SKM-1 treated with dmso at 0.1 percent for 144 hours (cell line): ENCODE measurements at regions not wholly inside any gene's neighbourhood (a gene's known extent, or its start where the extent isn't known, plus 50 kb on each side); places are given as distances from the start of the nearest gene placed in this dataset.
"Not testable (repeated sequence)": the region's sequence is repeated elsewhere in the genome, so short reads cannot be mapped to it uniquely, and the experiment has no call there.

Experiments used
- DNase-seq: peaks from one replicate; lab custom pipeline; 2025; ENCODE audit not compliant: unreplicated experiment; lab: John Stamatoyannopoulos, UW

DNA sequence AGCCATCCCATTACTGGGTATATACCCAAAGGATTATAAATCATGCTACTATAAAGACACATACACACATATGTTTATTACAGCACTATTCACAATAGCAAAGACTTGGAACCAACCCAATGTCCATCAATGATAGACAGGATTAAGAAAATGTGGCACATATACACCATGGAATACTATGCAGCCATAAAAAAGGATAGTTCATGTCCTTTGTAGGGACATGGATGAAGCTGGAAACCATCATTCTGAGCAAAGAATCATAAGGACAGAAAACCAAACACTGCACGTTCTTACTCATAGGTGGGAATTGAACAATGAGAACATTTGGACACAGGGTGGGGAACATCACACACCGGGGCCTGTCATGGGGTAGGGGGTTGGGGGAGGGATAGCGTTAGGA lies 60.3 kb upstream of the NMU start:
- DNase-seq: not testable (repeated sequence)

DNA sequence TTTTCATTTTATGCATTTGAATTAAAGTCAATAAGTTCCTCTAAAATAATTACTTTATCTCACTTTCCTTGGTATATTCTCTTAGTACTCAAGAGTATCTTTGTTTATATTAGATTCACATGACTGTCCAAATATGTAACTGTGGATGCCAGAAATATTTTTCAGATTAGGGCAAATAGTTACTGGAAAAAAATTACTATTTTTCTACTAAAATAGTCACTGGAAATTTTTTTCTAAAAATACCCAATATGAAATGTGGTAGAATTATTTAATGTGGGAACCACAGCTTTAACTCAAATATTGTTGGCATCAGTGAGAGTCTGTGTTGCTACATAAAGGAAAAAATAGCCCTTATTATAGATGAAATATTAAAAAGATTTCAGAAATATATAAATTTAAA lies 70.4 kb upstream of the NMU start:
- no peak for DNase-seq

DNA sequence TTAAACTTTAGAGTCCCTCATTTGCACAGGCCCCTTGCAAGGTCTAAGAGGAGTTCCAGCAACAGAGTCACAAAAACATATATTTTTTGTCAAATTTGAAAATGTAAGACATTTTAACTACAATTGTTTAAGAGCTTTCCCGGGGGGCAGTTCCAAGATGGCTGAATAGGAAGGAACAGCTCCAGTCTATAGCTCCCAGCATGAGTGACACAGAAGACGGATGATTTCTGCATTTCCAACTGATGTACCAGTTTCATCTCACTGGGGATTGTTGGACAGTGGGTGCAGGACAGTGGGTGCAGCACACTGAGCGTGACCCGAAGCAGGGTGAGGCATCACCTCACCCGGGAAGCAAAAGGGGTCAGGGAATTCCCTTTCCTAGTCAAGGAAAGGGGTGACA lies 71.4 kb upstream of the NMU start:
- DNase-seq: no peak

DNA sequence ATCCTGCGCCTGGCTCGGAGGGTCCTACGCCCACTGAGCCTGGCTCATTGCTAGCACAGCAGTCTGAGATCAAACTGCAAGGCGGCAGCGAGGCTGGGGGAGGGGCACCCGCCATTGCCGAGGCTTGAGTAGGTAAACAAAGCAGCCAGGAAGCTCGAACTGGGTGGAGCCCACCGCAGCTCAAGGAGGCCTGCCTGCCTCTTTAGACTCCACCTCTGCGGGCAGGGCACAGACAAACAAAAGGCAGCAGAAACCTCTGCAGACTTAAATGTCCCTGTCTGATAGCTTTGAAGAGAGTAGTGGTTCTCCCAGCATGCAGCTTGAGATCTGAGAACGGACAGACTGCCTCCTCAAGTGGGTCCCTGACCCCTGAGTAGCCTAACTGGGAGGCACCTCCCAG lies 71.9 kb upstream of the NMU start:
- not testable (repeated sequence) for DNase-seq

DNA sequence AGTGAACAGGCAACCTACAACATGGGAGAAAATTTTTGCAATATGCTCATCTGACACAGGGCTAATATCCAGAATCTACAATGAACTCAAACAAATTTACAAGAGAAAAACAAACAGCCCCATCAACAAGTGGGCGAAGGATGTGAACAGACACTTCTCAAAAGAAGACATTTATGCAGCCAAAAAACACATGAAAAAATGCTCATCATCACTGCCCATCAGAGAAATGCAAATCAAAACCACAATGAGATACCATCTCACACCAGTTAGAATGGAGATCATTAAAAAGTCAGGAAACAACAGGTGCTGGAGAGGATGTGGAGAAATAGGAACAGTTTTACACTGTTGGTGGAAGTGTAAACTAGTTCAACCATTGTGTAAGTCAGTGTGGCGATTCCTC lies 76.7 kb upstream of the NMU start:
- DNase-seq: not testable (repeated sequence)

DNA sequence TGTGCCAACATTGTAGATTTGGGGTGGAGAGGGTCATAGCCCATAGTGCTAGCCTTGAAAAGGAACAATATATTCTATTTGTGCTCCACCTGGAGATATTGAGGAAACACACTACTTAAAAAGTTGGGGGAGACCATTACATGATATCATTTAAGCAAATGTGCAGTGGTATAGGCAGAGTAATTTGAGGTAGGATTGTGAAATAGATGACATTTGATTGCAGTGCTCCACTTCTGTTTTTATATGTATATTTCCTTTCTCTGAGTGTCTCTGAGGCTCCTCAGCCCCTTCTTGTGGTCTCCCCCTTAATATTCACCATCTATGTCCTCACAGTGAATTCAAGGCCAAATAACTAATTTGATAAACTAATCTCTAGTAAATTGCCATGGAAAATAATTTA lies 85.6 kb upstream of the NMU start:
- DNase-seq: peak; percentile 8

DNA sequence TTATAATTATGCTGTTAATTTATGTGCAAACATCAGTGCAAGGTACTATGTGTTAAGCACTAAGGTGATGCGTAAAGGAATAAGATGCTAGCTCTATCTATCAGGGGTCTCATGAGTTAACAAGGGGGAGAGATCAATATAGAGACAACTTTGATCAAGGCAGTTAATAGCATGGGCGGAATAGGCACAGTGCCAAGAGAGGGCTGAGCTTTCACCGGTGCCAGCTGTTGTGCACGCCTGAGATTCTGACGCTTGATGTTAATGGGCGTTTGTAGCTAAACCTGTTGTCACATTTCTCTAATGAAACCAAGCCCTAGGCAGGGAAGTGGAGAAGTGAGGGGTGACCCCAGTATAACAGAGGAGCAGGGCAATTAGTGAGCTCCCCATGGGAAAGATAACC lies 86.0 kb upstream of the NMU start:
- no peak for DNase-seq

DNA sequence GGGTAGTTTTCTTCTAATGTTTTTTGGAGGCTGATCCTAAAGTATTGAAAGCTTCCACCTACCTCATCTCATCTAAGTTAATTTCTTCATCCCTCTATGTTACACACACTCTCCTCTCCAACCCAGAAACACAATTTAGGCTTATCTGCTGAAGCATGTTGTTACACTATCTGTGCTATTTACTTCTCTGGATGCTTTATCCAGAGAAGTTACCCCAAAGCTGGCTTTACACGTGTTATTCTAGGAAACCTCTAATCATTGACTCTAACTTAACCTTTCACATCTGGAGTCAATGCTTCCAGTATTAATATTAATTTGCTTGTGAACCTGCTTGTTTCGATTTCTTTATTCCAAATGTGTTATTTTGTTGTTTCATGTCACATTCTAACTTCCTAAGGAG lies 87.3 kb upstream of the NMU start:
- DNase-seq: no peak

DNA sequence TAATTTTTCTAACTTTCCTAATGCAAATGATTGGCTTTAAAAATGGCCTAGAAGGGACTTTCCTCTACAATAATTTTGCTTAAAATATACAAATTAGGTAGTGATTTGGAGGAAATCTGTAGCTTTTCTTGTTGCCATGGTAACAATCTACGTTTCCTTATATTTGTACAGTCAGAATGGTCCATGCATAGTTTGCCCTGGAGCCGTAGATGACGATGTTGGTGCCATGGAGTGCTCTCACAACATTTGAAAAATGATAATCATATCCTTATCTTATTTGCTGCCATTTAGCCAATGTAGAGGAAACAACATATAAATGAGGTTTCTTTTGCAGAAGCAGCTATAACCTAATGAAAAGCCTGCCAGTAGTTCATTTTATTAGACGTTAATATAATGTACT lies 89.0 kb upstream of the NMU start:
- no peak for DNase-seq

DNA sequence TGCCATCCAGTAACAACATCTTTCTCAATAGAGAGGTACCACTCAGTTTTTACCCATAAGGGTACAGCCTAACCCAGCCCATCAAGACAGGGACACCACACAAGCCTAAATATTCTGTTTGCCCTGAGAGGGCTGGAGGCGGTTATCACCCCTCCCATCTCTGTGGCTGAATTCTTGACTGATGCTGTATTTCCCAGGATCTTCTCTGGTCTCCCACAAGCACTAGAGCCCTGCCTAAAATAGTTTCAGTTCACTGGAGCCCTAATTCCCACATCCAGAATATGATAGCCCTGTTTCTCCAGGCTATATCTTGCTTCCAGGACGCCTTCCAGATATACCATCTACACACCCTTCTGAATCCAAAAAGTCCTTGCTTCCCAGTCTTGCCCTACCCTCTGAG lies 91.6 kb upstream of the NMU start:
- DNase-seq: no peak

DNA sequence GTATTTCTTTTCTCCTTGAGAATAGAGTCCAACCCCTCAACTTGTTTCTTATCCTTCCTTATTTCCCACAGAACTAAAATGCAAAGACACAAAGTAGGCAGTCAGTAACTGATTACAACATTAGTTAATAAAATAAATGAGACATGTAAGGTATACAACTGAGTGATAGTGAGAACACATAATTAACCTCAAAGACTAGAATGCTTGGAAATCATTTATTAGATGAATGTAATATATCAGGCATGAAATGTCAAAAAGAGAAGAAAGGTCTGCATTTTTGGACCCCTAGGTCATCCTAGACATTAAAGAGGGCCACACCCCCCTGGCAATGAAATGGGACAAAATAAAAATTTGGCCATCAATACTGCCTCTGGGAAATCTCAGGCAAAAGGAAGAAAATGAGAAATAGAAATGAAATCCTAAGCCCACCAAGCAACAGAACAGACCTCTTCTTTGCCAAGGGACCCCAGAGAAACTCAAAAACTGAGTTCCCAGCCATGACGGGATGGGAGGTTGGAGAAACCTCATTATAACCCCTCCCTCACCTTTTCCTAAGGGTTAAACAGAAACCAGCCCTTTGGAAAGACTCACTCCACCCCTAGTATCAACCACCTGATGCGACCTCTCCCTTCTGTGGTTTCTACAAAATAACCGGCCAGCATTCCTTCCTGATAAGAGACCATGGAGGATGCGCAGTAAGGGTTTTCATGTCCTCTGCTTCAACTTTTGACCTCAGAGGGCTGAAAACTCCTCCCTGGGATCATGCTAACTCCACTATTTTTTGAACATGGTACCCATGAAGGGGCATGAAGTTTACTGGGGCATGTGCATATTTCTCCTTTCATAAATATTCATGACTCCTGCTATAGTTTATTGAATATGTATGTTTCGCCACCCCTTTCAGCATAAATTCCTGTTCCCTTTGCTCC lies 90.0 kb upstream of the EXOC1L start:
- DNase-seq: no peak

DNA sequence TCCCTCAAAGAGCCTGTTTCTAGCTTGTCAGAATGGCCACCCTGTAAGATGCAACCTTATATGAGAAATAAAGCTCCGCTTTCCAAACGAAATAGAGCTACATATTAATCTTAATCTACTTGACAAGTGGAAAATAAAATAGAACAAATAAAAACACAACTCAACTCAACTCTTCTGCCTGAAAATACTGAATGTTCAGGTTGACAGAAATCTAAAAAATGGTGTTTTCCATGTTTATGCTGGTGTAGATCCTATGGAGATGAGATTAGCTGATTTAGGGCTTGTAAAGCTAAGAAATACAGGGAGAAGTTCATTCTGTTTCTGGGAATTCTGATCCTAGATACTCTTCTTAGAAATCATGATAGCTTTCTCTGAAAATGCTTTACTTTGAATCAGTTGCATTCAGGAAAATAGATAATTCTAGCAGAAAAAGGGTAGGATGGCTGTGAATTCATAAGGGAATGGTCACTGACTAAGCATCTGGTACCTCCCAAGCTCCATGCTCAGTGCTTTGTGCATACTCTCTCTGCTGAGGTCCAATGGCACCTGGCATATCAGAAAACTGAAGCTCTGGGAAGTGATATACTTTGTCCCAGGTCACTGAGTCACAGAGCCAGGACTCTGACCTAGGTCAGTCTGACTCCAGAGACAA lies 89.2 kb upstream of the EXOC1L start:
- no peak for DNase-seq

DNA sequence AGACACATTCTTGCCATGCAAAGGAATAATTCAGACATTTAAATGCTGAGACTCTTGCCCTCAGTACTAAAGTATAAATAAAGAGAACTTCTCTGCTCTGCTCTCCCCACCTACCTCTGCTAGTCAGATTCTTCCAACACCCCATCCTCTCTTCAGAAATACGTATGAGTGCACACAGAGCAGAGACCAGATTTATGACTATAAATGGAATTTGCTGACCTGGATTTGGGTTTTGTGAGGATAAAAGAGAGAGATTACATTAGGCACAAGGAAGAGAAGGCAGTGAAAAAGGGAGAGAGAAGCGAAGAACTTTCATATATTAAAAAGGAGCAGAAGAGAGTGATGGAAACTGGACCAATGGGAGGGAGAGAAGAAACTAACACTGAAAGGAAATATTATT lies 87.6 kb upstream of the EXOC1L start:
- no peak for DNase-seq

DNA sequence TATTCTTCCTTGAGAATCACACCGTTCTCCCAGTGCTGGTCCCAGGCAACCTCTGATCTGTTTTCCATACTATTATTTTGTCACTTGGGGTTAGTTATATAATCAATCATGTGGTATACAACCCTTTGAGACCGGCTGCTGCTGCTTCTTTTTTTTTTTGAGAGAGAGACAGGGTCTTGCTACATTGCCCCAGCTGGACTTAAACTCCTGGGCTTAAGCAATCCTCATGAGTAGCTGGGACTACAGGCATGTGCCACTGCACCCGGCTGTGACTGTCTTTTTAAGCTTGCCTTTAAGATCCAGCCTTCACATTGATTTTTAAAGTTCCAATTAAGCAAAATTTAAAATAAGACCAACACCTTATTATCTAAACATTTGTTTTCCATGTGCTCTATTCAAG lies 86.7 kb upstream of the EXOC1L start:
- no peak for DNase-seq

DNA sequence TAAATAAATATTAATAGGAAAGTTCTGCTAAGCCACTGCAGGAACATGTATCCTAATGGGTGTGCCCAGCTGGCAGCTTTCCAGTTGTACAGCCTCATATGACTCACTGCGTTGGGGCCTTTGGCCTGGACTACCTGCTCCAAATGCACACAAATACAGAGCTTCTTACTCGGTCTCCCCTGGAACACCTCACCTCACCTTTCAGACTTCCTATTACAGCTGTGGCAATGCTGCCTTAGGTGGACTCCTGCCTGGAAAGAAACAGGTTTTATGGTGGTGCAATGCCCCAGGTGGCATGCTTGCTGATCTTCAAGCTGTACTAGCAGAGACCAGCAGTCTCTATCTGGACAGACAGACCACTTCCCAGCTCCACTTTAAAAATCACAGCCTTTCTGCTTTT lies 85.7 kb upstream of the EXOC1L start:
- DNase-seq: no peak

DNA sequence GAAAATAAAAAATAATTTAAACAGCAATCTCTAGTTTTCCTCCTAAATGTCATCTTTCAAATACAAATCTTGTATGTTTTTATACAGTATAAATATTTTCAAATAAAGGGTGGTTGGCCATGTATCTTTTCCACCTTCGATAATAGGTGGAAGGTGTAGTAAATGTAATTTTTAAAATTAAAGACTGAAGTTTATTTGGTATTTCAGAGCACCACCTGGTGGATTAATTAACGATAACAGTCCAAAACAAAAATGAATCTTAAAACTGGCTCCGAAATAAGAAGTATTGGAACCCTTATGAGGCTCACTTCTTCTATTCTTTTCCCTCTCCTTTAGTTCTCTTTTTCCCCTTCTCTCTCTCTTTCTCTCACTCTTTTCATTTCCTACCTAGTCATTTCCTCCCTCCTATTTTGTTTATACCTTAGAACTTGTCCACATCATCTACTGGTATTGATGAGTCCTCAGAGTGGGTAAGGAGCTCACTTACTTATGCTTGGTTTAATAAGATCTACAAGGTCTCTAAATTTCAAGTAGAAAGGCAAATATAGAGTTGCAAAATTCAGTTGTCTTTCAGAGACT lies 82.9 kb upstream of the EXOC1L start:
- DNase-seq: no peak

DNA sequence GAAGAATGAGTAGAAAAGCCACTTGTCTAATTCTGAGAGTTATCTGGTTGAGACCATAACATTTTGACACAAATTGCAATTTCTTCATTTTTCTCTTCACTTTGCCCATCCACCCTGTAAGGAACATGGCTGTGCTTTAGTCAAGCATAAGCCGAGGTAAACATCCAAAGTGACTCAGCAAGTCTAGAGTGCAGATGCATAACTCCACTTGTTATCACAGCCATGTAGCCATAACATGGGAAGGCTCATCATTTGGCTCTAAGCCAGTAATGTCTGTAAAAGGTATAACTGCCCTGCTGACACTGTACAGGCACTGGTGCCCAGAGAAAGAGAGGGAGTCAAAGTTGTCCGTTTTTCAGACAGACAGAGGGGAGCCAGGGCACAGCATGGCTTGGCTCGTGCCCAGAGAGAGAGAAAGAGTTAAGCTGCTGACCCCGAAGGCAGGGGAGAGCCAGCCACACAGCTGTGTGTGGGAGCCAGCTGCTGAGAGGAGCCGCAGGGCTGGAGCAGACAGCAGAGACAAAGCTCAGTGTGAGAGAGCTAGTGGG lies 76.9 kb upstream of the EXOC1L start:
- DNase-seq: no peak

DNA sequence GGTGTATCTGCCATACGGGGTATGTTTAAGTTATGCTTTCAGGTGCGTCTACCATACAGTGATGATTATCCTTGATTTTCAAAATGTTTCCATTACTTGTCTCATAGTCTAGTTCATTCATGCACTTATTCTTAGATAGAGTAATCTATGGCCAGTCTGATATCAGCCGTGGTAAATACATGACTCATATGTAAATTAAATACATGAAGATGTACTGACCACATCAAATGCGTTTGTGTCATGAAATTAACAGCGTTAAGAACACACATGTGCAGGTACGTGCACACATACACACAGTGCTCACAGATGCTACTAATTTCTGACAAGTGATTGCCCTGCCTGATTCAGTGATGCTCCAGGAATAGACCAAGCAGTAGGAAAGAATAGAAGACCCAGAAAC lies 75.2 kb upstream of the EXOC1L start:
- DNase-seq: no peak

DNA sequence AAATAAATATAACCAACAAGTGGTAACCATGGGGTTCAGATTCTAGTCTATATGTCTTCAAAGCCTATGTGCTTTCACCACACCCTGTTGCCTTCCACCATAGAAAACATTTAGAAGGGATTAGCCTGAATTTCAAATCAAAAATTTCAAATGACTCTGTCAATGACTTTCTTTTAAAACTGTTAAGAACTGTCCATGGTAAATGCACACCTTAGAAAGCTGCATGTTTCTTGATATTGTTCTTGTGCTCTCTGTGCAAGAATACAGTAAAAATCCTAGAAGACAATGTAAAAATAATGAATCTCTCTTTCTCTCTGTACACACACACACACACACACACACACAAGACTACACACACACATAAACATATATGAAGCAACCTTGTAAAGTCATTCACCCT lies 74.6 kb upstream of the EXOC1L start:
- no peak for DNase-seq

DNA sequence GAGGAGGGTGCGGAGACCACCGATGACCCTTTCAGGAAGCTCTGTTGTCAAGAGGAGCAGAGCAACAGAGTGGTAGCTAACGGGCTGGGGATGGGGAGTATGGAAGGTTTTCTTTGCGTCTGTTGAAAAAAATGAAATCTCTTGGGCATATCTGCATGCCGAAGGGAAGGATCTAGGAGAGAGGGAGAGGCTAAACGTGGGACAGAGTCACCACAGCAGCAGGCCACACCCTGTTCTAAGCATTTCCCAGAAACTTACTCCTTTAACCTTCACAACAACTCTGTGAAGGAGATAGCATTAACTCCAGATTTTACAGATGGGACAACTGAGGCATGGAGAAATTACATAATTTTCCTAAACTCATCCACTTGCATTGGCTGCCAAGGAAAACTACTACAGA lies 71.8 kb upstream of the EXOC1L start:
- no peak for DNase-seq

DNA sequence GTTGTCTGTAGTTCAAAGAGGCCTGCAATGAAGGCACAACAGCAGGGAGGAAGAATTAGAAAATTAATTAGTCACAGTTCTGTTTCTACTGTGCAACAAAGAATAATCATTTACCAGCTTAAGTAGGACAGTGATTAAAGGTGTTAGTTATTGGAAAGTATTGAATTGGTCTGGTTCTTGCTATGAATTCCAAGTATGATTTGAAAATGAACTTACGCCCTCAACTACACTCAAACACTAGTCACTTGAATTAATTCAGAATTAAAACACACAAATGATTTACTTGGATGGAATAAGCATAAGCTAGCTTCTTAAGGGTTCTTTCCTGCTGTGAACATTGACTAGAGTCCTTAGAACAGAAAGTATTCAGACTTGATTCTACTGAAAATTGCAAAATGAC lies 69.9 kb upstream of the EXOC1L start:
- no peak for DNase-seq

DNA sequence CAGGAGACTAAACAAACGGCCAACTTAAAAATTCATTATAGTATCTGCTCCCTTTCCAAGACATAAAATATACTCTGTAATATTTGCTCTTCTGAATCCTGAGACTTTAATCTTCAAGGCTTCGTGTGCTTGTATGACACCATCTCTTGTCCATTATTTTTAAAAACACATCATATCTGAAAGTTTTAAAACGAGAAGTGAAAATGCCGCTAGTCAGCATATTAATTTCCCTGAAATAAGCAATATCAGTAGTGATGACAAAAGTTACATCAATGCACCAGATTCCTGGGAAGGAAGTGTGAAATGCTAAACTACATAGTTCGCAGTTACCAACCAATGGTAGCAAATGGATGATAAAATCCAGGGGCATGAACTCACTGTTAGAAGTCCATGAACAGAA lies 66.8 kb upstream of the EXOC1L start:
- DNase-seq: no peak
